Panc1 (cell line): ENCODE measurements at regions not wholly inside any gene's neighbourhood (a gene's known extent, or its start where the extent isn't known, plus 50 kb on each side); places are given as distances from the start of the nearest gene placed in this dataset.

ENCODE experiments used
- ATAC-seq: fragments of 200-7000 bp; cut with Tn5 transposase; 2 replicates; pipeline ENCODE4 v1.9.1; 2020; ENCODE audit warnings: mild to moderate bottlenecking, moderate library complexity
- BruUV-seq: library from RNA; stranded (reverse); fragments of 400-500 nt; replicated peaks from 2 replicates; lab custom pipeline; 2021; lab: Mats Ljungman, UMichigan
- CTCF ChIA-PET: fragments of 300-600 bp; sonication (Branson Sonifier 250); formaldehyde crosslinking; loops from one replicate; lab custom pipeline; 2022; ENCODE audit warnings: antibody characterized with exemption; lab: Charles Lee
- POLR2A ChIA-PET: fragments of 300-600 bp; sonication (Branson Sonifier 250); formaldehyde crosslinking; loops from one replicate; lab custom pipeline; 2022; ENCODE audit warnings: antibody characterized with exemption; lab: Charles Lee
- DNase-seq: peaks from one replicate; pipeline ENCODE4 v3.0.0-alpha.2; 2010; ENCODE audit warnings: low read depth, low spot score
- H3K27ac ChIP-seq: 2 replicates; pipeline ENCODE4 v1.5.1; 2011; ENCODE audit warnings: mild to moderate bottlenecking, low read length, inconsistent platforms
- H3K27me3 ChIP-seq: fragments of 200-500 bp; sonication (Bioruptor generic); 2 replicates; pipeline ENCODE4 v1.6.0; 2014; ENCODE audit warnings: low read length, inconsistent platforms; ENCODE audit not compliant: control insufficient read depth, insufficient read depth
- H3K36me3 ChIP-seq: fragments of 200-500 bp; sonication (Bioruptor generic); 2 replicates; pipeline ENCODE4 v1.5.1; 2014; ENCODE audit warnings: inconsistent platforms, mild to moderate bottlenecking, low read length, moderate library complexity; ENCODE audit not compliant: control insufficient read depth, insufficient read depth
- H3K4me1 ChIP-seq: 2 replicates; pipeline ENCODE4 v1.5.1; 2011; ENCODE audit warnings: inconsistent platforms, mild to moderate bottlenecking, low read length, moderate library complexity; ENCODE audit not compliant: control insufficient read depth, insufficient read depth
- H3K4me3 ChIP-seq, 2 experiments: 2 replicates each; pipeline ENCODE4 v1.5.1; 2011 to 2012; ENCODE audit warnings: low read depth in 2 of 2, low read length in 2 of 2, mild to moderate bottlenecking in 2 of 2, inconsistent platforms in 1 of 2, moderate library complexity in 1 of 2
- H3K9me3 ChIP-seq: fragments of 200-500 bp; sonication (Bioruptor generic); 2 replicates; pipeline ENCODE4 v1.5.1; 2014; ENCODE audit warnings: low read depth, mild to moderate bottlenecking, inconsistent platforms, low read length, moderate library complexity; ENCODE audit not compliant: control insufficient read depth, insufficient read depth
- POLR2AphosphoS5 ChIP-seq: IDR thresholded peaks from 2 replicates; pipeline ENCODE4 v1.6.1; 2012; ENCODE audit warnings: mild to moderate bottlenecking, low read depth, low read length, moderate library complexity
- REST ChIP-seq, 2 experiments: IDR thresholded peaks; 2 replicates each; pipeline ENCODE4 v1.6.1; 2011 to 2012; ENCODE audit warnings: low read depth in 2 of 2, control low read depth in 1 of 2, low read length in 1 of 2, mild to moderate bottlenecking in 1 of 2, moderate library complexity in 1 of 2; ENCODE audit not compliant: insufficient read depth in 1 of 2
- SIN3A ChIP-seq: IDR thresholded peaks from 2 replicates; pipeline ENCODE4 v1.6.1; 2012; ENCODE audit warnings: low read depth, mild to moderate bottlenecking, low read length, moderate library complexity, borderline replicate concordance; ENCODE audit not compliant: insufficient read depth
- TCF7L2 ChIP-seq: IDR thresholded peaks from 2 replicates; pipeline ENCODE4 v1.6.1; 2011; ENCODE audit warnings: mild to moderate bottlenecking, low read depth, low read length, inconsistent platforms
- in situ Hi-C: cut with HindIII; loops from 2 replicates; pipeline ENCODE4 v1.10.0; 2016; ENCODE audit warnings: low sequenced_read_pairs, low pct_unique_long_range_greater_than_20kb
- intact Hi-C: fragments of 100-400 bp; cut with micrococcal nuclease; formaldehyde crosslinking; loops from one replicate; pipeline ENCODE4 v1.10.0; 2022; ENCODE audit not compliant: unreplicated experiment
- TF ChIP-seq, protein P1 (sequence below): fragments of 450-650 bp; IDR thresholded peaks from 2 replicates; pipeline ENCODE4 v1.5.1; 2017; ENCODE audit warnings: mild to moderate bottlenecking

DNA sequence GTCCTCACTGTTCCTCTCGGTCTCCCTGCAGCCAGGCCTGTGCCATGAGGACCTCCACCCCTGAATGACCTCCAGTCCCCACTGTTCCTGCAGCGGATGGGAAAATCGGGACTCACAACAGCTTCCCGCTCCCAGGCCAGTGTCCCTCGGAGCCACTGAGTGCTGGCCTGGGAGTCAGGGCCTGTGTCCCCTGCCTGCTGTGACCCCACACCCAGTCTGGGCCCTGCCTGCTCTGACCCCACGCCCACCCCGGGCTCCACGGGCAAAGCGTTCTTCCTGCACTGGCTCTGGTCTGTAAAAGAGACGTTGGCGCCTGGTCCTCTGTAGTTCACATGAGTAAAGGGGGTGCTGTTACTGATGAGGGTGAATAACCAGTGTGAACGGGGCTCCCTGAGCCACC is 73.0 kb upstream of the SHISAL1 start:
- BruUV-seq, result no TSS peak
- CTCF ChIA-PET, result no interaction called here
- Histone ChIP-seq H3K36me3 (no peaks in the 10 kb centered on the region), H3K4me3 (no peak overlapping the region), H3K27me3 (no peaks in the 10 kb centered on the region), H3K4me1 (no peaks in the 10 kb centered on the region), H3K27ac (no peak overlapping the region), H3K9me3 (no peaks in the 10 kb centered on the region)
- intact Hi-C loops (no loop called here), in situ Hi-C loops (no loop called here)
- DNase-seq (no peak), ATAC-seq (no peak)
- TF ChIP-seq, protein P1, sequence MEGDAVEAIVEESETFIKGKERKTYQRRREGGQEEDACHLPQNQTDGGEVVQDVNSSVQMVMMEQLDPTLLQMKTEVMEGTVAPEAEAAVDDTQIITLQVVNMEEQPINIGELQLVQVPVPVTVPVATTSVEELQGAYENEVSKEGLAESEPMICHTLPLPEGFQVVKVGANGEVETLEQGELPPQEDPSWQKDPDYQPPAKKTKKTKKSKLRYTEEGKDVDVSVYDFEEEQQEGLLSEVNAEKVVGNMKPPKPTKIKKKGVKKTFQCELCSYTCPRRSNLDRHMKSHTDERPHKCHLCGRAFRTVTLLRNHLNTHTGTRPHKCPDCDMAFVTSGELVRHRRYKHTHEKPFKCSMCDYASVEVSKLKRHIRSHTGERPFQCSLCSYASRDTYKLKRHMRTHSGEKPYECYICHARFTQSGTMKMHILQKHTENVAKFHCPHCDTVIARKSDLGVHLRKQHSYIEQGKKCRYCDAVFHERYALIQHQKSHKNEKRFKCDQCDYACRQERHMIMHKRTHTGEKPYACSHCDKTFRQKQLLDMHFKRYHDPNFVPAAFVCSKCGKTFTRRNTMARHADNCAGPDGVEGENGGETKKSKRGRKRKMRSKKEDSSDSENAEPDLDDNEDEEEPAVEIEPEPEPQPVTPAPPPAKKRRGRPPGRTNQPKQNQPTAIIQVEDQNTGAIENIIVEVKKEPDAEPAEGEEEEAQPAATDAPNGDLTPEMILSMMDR, result no peak
- TF ChIP-seq SIN3A (no peak), REST (IDR thresholded peaks at IDR 0.05; ENCODE audit: insufficient read depth in 1 of 2, low read depth in 2 of 2, low read length in 1 of 2) (no peak), TCF7L2 (no peak), POLR2AphosphoS5 (no peak)
- POLR2A ChIA-PET, result no interaction called here

DNA sequence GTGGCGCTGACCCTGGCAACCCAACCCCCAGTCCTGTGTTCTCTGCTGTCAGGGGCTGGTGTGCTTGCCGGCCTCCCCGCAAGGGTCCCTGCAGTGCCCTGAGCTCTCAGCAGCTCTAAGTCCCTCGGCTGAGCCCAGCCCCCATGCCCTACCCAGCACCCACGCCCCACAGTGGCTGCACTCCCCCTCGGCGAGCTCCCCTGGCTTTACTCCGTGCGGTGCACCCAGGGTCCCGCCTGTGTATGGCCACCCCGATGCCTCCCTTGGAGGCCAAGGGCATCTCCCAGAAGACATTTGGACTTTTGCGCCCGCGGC is 72.5 kb upstream of the SHISAL1 start:
- CTCF ChIA-PET, result no interaction called here
- in situ Hi-C loops (no loop called here), intact Hi-C loops (no loop called here)
- BruUV-seq, result no TSS peak
- no peaks in the 10 kb centered on the region for H3K36me3 ChIP-seq
- POLR2A ChIA-PET, result no interaction called here
- no peak overlapping the region for H3K4me3 ChIP-seq
- H3K4me1 ChIP-seq, result no peaks in the 10 kb centered on the region
- TF ChIP-seq TCF7L2 (no peak), POLR2AphosphoS5 (no peak), SIN3A (no peak), REST (IDR thresholded peaks at IDR 0.05; ENCODE audit: insufficient read depth in 1 of 2, low read depth in 2 of 2, low read length in 1 of 2) (no peak)
- TF ChIP-seq, protein P1, result no peak
- no peaks in the 10 kb centered on the region for H3K9me3 ChIP-seq
- H3K27ac ChIP-seq, result no peak overlapping the region
- no peaks in the 10 kb centered on the region for H3K27me3 ChIP-seq
- no peak for ATAC-seq
- DNase-seq, result no peak
